ENCODE measurements at regions not wholly inside any gene's neighbourhood (a gene's known extent, or its start where the extent isn't known, plus 50 kb on each side); places are given as distances from the start of the nearest gene placed in this dataset.

DNA sequence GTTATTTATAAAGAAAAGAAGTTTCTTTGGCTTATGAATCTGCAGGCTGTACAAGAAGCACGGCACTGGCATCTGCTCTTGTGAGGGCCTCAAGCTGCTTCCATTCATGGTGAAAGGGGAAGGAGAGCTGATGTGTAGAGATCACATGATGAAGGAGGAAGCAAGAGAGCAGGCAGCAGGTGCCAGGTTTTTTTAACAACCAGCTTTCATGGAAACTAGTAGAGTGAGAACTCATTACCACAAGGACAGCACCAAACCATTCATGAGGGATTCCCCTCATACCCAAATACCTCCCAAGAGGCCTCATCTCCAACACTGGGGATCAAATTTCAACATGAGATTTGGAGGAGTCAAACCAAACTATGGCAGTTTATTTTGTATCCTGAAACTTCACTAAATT lies 85.8 kb upstream of the CAMK1G start:
- TF ChIP-seq, protein P1, sequence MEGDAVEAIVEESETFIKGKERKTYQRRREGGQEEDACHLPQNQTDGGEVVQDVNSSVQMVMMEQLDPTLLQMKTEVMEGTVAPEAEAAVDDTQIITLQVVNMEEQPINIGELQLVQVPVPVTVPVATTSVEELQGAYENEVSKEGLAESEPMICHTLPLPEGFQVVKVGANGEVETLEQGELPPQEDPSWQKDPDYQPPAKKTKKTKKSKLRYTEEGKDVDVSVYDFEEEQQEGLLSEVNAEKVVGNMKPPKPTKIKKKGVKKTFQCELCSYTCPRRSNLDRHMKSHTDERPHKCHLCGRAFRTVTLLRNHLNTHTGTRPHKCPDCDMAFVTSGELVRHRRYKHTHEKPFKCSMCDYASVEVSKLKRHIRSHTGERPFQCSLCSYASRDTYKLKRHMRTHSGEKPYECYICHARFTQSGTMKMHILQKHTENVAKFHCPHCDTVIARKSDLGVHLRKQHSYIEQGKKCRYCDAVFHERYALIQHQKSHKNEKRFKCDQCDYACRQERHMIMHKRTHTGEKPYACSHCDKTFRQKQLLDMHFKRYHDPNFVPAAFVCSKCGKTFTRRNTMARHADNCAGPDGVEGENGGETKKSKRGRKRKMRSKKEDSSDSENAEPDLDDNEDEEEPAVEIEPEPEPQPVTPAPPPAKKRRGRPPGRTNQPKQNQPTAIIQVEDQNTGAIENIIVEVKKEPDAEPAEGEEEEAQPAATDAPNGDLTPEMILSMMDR (IDR thresholded peaks at IDR 0.05) = no peak
- H3K4me1 ChIP-seq = no peaks in the 10 kb centered on the region
- H3K27me3 ChIP-seq = peaks cover 0 to 3% (median 0%) of the 10 kb centered on the region in 7 donors
- peaks cover 0 to 56% (median 12%) of the 10 kb centered on the region in 11 donors for H3K9me3 ChIP-seq
- intact Hi-C loops (cut with DNase I) = no loop called here
- DNase-seq (no peak), ATAC-seq (no peak)
- no peak overlapping the region for H3K27ac ChIP-seq
- H3K4me3 ChIP-seq = no peak overlapping the region
- 79 to 88% methylated on average over 1 of the region's 1 CpG for WGBS, 2 donors
- no peaks in the 10 kb centered on the region for H3K36me3 ChIP-seq

DNA sequence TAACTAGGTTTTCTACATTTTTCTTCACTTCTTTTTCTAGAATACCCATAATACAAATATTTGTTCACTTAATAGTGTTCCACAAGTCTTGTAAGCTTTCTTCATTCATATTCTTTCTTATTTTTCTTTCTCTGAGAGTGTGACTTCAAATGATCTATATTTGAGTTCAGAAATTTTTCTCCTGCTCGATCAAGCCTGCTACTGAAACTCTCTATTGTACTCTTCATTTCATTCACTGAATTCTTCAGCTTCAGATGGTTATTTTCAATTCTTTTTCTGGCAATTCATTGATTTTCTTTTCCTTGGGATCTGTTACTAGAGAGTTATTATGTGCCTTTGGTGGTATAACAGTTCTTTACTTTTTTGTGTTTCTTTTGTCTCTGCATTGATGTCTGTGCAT lies 82.5 kb upstream of the CAMK1G start:
- DNase-seq (no peak), ATAC-seq (no peak)
- no peak overlapping the region for H3K4me3 ChIP-seq
- no peaks in the 10 kb centered on the region for H3K4me1 ChIP-seq
- TF ChIP-seq, protein P1 (IDR thresholded peaks at IDR 0.05) = no peak
- no peak overlapping the region for H3K27ac ChIP-seq
- H3K27me3 ChIP-seq = peaks cover 0 to 3% (median 0%) of the 10 kb centered on the region in 7 donors
- no peaks in the 10 kb centered on the region for H3K36me3 ChIP-seq
- H3K9me3 ChIP-seq = peaks cover 0 to 43% (median 12%) of the 10 kb centered on the region in 11 donors
- intact Hi-C loops (cut with DNase I) = no loop called here
- 76 to 82% methylated on average over 1 of the region's 1 CpG for WGBS, 2 donors

DNA sequence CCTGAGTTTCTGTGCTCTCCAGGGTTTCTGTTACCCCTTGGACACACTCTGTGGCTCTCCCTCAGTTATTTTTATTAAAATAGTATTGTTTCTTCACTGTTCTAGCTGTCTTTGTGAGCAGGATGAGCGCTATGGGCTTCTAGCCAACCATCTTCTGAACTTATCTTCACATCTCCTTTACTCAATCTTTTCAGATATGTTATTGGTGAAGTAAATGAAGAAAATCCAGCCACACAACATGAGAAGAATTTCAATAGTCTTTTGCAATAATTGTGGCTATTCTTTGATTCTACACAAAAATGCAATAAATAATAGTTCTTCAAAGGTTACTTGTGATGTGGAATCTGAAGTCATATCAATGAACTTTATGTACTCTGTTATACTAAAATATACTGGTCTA lies 80.3 kb upstream of the CAMK1G start:
- Histone ChIP-seq H3K4me3 (no peak overlapping the region), H3K27ac (no peak overlapping the region), H3K4me1 (no peaks in the 10 kb centered on the region), H3K27me3 (peaks cover 0 to 8% (median 0%) of the 10 kb centered on the region in 7 donors), H3K36me3 (no peaks in the 10 kb centered on the region), H3K9me3 (peaks cover 0 to 35% (median 12%) of the 10 kb centered on the region in 11 donors)
- no peak for ATAC-seq
- 88 to 92% methylated on average over 1 of the region's 1 CpG for whole genome bisulfite sequencing, 2 donors
- TF ChIP-seq, protein P1 (IDR thresholded peaks at IDR 0.05) = no peak
- no peak for DNase-seq
- intact Hi-C loops (cut with DNase I) = no loop called here

DNA sequence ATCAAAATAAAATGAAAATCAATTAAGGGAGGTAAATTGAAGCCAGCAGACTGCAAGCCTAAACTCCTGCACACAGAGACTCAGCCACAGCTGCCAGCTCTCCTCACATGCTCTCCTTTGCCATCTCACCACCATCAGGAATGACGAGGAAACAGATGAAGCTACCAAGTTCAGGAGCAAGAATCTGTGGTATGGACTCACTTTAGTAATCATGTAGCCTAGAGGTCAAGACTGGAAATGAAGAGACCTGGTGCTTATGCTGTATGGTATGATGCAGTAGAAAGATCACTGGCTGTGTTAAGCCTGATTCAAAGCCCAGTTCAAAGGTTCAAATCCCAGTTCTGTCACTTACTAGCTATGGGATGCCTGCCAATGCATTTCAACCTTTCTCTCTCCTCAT lies 78.9 kb upstream of the CAMK1G start:
- Histone ChIP-seq H3K36me3 (no peaks in the 10 kb centered on the region), H3K27ac (no peak overlapping the region), H3K9me3 (peaks cover 0 to 25% (median 12%) of the 10 kb centered on the region in 11 donors), H3K27me3 (peaks cover 0 to 8% (median 0%) of the 10 kb centered on the region in 7 donors), H3K4me3 (no peak overlapping the region), H3K4me1 (no peaks in the 10 kb centered on the region)
- no peak for ATAC-seq
- 46 to 76% methylated on average over 1 of the region's 1 CpG for WGBS, 2 donors
- TF ChIP-seq, protein P1 (IDR thresholded peaks at IDR 0.05) = no peak
- DNase-seq = no peak
- intact Hi-C loops (cut with DNase I) = no loop called here

Measured in heart right ventricle (tissue), 16 donors.